Astrocyte (in vitro differentiated cells and primary cell): ENCODE measurements at regions not wholly inside any gene's neighbourhood (a gene's known extent, or its start where the extent isn't known, plus 50 kb on each side); places are given as distances from the start of the nearest gene placed in this dataset.

Source experiments
- EZH2 ChIP-seq: IDR thresholded peaks from 2 replicates; pipeline ENCODE4 v1.6.1; 2012; ENCODE audit warnings: mild to moderate bottlenecking, low read length, inconsistent platforms; ENCODE audit not compliant: insufficient read depth
- TF ChIP-seq, protein P1 (sequence below): IDR thresholded peaks from 2 replicates; pipeline ENCODE4 v1.5.1; 2011; ENCODE audit warnings: low read depth, mild to moderate bottlenecking, inconsistent platforms, low read length, moderate library complexity; ENCODE audit not compliant: insufficient read depth

DNA sequence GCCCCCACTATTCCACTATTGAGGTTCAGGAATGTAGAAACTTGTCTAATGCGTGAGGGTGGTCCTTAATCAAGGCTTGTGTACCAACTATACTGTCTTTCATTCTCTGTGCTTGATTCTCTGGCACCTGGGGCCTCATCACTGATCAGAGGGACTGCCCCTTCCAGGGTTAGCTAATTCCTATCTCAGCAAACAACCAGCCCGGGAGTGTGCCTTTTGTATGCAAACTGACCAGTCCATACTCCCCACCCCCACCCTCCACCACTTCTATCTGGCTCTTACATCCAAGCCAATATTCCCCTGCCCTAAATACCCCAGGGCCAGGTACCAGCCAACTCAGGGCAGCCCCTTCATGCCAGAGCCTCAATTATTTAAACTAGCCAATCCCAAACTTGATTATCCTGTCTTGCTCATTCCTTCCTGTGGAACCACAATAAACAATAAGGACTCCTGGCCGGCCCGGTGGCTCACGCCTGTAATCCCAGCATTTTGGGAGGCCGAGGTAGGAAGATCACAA is 59.3 kb downstream of the FTHL17 start:
- TF ChIP-seq, protein P1, sequence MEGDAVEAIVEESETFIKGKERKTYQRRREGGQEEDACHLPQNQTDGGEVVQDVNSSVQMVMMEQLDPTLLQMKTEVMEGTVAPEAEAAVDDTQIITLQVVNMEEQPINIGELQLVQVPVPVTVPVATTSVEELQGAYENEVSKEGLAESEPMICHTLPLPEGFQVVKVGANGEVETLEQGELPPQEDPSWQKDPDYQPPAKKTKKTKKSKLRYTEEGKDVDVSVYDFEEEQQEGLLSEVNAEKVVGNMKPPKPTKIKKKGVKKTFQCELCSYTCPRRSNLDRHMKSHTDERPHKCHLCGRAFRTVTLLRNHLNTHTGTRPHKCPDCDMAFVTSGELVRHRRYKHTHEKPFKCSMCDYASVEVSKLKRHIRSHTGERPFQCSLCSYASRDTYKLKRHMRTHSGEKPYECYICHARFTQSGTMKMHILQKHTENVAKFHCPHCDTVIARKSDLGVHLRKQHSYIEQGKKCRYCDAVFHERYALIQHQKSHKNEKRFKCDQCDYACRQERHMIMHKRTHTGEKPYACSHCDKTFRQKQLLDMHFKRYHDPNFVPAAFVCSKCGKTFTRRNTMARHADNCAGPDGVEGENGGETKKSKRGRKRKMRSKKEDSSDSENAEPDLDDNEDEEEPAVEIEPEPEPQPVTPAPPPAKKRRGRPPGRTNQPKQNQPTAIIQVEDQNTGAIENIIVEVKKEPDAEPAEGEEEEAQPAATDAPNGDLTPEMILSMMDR, result no peak
- no peak for TF ChIP-seq EZH2
